ENCODE measurements at regions not wholly inside any gene's neighbourhood (a gene's known extent, or its start where the extent isn't known, plus 50 kb on each side); places are given as distances from the start of the nearest gene placed in this dataset.

GRCh38 chr13:107480130-107480529, 735.2 kb downstream of the LIG4 start:
- Histone ChIP-seq H3K4me1 (no peaks in the 10 kb centered on the region), H3K4me3 (no peak overlapping the region), H3K36me3 (no peaks in the 10 kb centered on the region), H3K9me3 (no peaks in the 10 kb centered on the region), H3K27ac (no peak overlapping the region), H3K27me3 (no peaks in the 10 kb centered on the region)
- no peak for DNase-seq (ENCODE audit: low spot score)
- no peak for TF ChIP-seq CTCF (IDR thresholded peaks at IDR 0.05)

- DNase-seq (ENCODE audit: low spot score): no peak
- no peaks in the 10 kb centered on the region for H3K36me3 ChIP-seq
- no peaks in the 10 kb centered on the region for H3K9me3 ChIP-seq
- no peaks in the 10 kb centered on the region for H3K27me3 ChIP-seq
- no peak for TF ChIP-seq CTCF (IDR thresholded peaks at IDR 0.05)
- H3K27ac ChIP-seq: no peak overlapping the region
- no peaks in the 10 kb centered on the region for H3K4me1 ChIP-seq
- no peak overlapping the region for H3K4me3 ChIP-seq
Measured at GRCh38 chr13:107477772-107478379, 737.5 kb downstream of the LIG4 start.

GRCh38 chr13:107475753-107476453, 739.4 kb downstream of the LIG4 start:
- no peak for DNase-seq (ENCODE audit: low spot score)
- H3K9me3 ChIP-seq: no peaks in the 10 kb centered on the region
- H3K27ac ChIP-seq: no peak overlapping the region
- TF ChIP-seq CTCF (IDR thresholded peaks at IDR 0.05): no peak
- H3K4me3 ChIP-seq: no peak overlapping the region
- H3K27me3 ChIP-seq: no peaks in the 10 kb centered on the region
- H3K36me3 ChIP-seq: no peaks in the 10 kb centered on the region
- no peaks in the 10 kb centered on the region for H3K4me1 ChIP-seq

GRCh38 chr13:107473253-107473652, 742.1 kb downstream of the LIG4 start:
- Histone ChIP-seq H3K4me3 (no peak overlapping the region), H3K27ac (no peak overlapping the region), H3K4me1 (no peaks in the 10 kb centered on the region), H3K9me3 (no peaks in the 10 kb centered on the region), H3K27me3 (no peaks in the 10 kb centered on the region), H3K36me3 (no peaks in the 10 kb centered on the region)
- no peak for TF ChIP-seq CTCF (IDR thresholded peaks at IDR 0.05)
- no peak for DNase-seq (ENCODE audit: low spot score)

- Histone ChIP-seq H3K9me3 (no peaks in the 10 kb centered on the region), H3K4me1 (no peaks in the 10 kb centered on the region), H3K27ac (no peak overlapping the region), H3K36me3 (no peaks in the 10 kb centered on the region), H3K4me3 (no peak overlapping the region), H3K27me3 (no peaks in the 10 kb centered on the region)
- no peak for TF ChIP-seq CTCF (IDR thresholded peaks at IDR 0.05)
- no peak for DNase-seq (ENCODE audit: low spot score)
Measured at GRCh38 chr13:107466326-107467099, 748.8 kb downstream of the LIG4 start.
